Loucy (cell line): ENCODE measurements at regions not wholly inside any gene's neighbourhood (a gene's known extent, or its start where the extent isn't known, plus 50 kb on each side); places are given as distances from the start of the nearest gene placed in this dataset.

Experiments
- CTCF ChIP-seq: fragments of 200-600 bp; sonication (generic); conservative IDR thresholded peaks from 2 replicates; pipeline ENCODE4 v1.5.1; 2014; ENCODE audit warnings: mild to moderate bottlenecking, antibody characterized with exemption, low read length
- EZH2phosphoT487 ChIP-seq: fragments of 200-600 bp; IDR thresholded peaks from 2 replicates; pipeline ENCODE4 v1.6.1; 2018; ENCODE audit warnings: antibody characterized with exemption, mild to moderate bottlenecking, moderate library complexity, borderline replicate concordance

- TF ChIP-seq CTCF, result no peak
- no peak for TF ChIP-seq EZH2phosphoT487
Observed at GRCh38 chr11:92658733-92659132, 310.7 kb upstream of the MTNR1B start.
